SU-DHL-6 (cell line): ENCODE measurements at regions not wholly inside any gene's neighbourhood (a gene's known extent, or its start where the extent isn't known, plus 50 kb on each side); places are given as distances from the start of the nearest gene placed in this dataset.

Source experiments
- CTCF ChIP-seq: fragments of 200-600 bp; sonication (generic); IDR thresholded peaks from one replicate; pipeline ENCODE4 v1.5.1; 2017; ENCODE audit warnings: antibody characterized with exemption, mild to moderate bottlenecking, low read length, moderate library complexity; ENCODE audit not compliant: insufficient read depth, poor library complexity, severe bottlenecking
- EZH2phosphoT487 ChIP-seq: fragments of 200-600 bp; sonication (generic), shearing (Covaris generic); conservative IDR thresholded peaks from 2 replicates; pipeline ENCODE4 v1.6.1; 2018; ENCODE audit warnings: mild to moderate bottlenecking, antibody characterized with exemption, low read length, moderate library complexity, mixed read lengths

GRCh38 chrX:69066021-69066757 is 99.1 kb downstream of the PJA1 start:
- TF ChIP-seq EZH2phosphoT487 (no peak), CTCF (no peak)
